BLaER1 treated with 17β-estradiol and CSF1 and Interleukin-3, amounts not matched to agents 10 nM and 100 nM (cell line): ENCODE measurements at regions not wholly inside any gene's neighbourhood (a gene's known extent, or its start where the extent isn't known, plus 50 kb on each side); places are given as distances from the start of the nearest gene placed in this dataset.
A peak's percentile ranks its signal among the peaks of the same experiment; 100 is the strongest.
"Not testable (repeated sequence)": the region's sequence is repeated elsewhere in the genome, so short reads cannot be mapped to it uniquely, and the experiment has no call there.

Experiments used
- H3K27ac ChIP-seq, 11 experiments: shearing (Covaris generic); formaldehyde crosslinking; 2 replicates each; pipeline ENCODE4 v1.8.1; 2022
- H3K27me3 ChIP-seq, 11 experiments: shearing (Covaris generic); formaldehyde crosslinking; 2 replicates each; pipeline ENCODE4 v1.8.1; 2022
- H3K36me3 ChIP-seq, 11 experiments: shearing (Covaris generic); formaldehyde crosslinking; 2 replicates each; pipeline ENCODE4 v1.8.1; 2022
- H3K4me1 ChIP-seq, 10 experiments: shearing (Covaris generic); formaldehyde crosslinking; 2 replicates each; pipeline ENCODE4 v1.8.1; 2022
- H3K4me2 ChIP-seq, 11 experiments: shearing (Covaris generic); formaldehyde crosslinking; 2 replicates each; pipeline ENCODE4 v1.8.1; 2022
- H3K4me3 ChIP-seq, 10 experiments: shearing (Covaris generic); formaldehyde crosslinking; 2 replicates each; pipeline ENCODE4 v1.8.1; 2022
- H3K9ac ChIP-seq, 11 experiments: shearing (Covaris generic); formaldehyde crosslinking; 2 replicates each; pipeline ENCODE4 v1.8.1; 2022
- H3K9me3 ChIP-seq, 11 experiments: shearing (Covaris generic); formaldehyde crosslinking; replicated peaks in 1 of 11; 2 replicates each; pipeline ENCODE4 v1.8.1; 2022
- H4K20me1 ChIP-seq, 11 experiments: shearing (Covaris generic); formaldehyde crosslinking; 2 replicates each; pipeline ENCODE4 v1.8.1; 2022
- Cebpa-rat ChIP-seq, 11 experiments: shearing (Covaris generic); IDR thresholded peaks; 2 replicates each; pipeline ENCODE4 v1.8.1; 2022

- Histone ChIP-seq H3K4me2 (no peak overlapping the region), H3K27me3 (no peaks in the 10 kb centered on the region), H4K20me1 (no peaks in the 10 kb centered on the region), H3K4me1 (peaks cover 6 to 12% (median 7%) of the 10 kb centered on the region in 10 experiments; a peak in 18 of 20 replicates), H3K36me3 (no peaks in the 10 kb centered on the region), H3K9ac (no peak overlapping the region), H3K9me3 (no peaks in the 10 kb centered on the region), H3K4me3 (no peak overlapping the region), H3K27ac (no peak overlapping the region)
- TF ChIP-seq Cebpa-rat (IDR thresholded peaks at IDR 0.05) = no peak
Measured at GRCh38 chr7:106740806-106741205, 79.8 kb upstream of the CCDC71L start.

GRCh38 chr7:106744563-106745091 lies 83.7 kb upstream of the CCDC71L start:
- TF ChIP-seq Cebpa-rat (IDR thresholded peaks at IDR 0.05) = no peak
- H3K9ac ChIP-seq = no peak overlapping the region
- no peak overlapping the region for H3K4me3 ChIP-seq
- no peaks in the 10 kb centered on the region for H3K36me3 ChIP-seq
- H4K20me1 ChIP-seq = no peaks in the 10 kb centered on the region
- no peaks in the 10 kb centered on the region for H3K9me3 ChIP-seq
- peaks cover 0 to 22% (median 8%) of the 10 kb centered on the region in 10 experiments; a peak in 12 of 20 replicates for H3K4me1 ChIP-seq
- peak overlapping the region in 5 of 11 experiments; percentile 1 to 29 (median 20); a peak in 4 of 22 replicates for H3K4me2 ChIP-seq
- H3K27me3 ChIP-seq = no peaks in the 10 kb centered on the region
- no peak overlapping the region for H3K27ac ChIP-seq

- not testable (repeated sequence) for H3K9ac ChIP-seq, H3K4me3 ChIP-seq
- peaks cover 0 to 22% (median 8%) of the 10 kb centered on the region in 10 experiments; a peak in 12 of 20 replicates for H3K4me1 ChIP-seq
Measured at GRCh38 chr7:106747301-106747700, 86.3 kb upstream of the CCDC71L start.

GRCh38 chr7:106747804-106748203 lies 86.8 kb upstream of the CCDC71L start:
- Histone ChIP-seq H3K27ac (no peak overlapping the region), H4K20me1 (no peaks in the 10 kb centered on the region), H3K9me3 (no peaks in the 10 kb centered on the region), H3K36me3 (no peaks in the 10 kb centered on the region), H3K4me1 (peaks cover 0 to 22% (median 8%) of the 10 kb centered on the region in 10 experiments; a peak in 12 of 20 replicates), H3K9ac (no peak overlapping the region), H3K27me3 (no peaks in the 10 kb centered on the region), H3K4me2 (peak overlapping the region in 5 of 11 experiments; percentile 1 to 56 (median 40); a peak in 7 of 22 replicates), H3K4me3 (no peak overlapping the region)
- no peak for TF ChIP-seq Cebpa-rat (IDR thresholded peaks at IDR 0.05)

More at GRCh38 chr7:106747301-106747700, 86.3 kb upstream of the CCDC71L start:
- not testable (repeated sequence) for H3K36me3 ChIP-seq, H4K20me1 ChIP-seq, H3K9me3 ChIP-seq, H3K27ac ChIP-seq, H3K27me3 ChIP-seq
- peak overlapping the region in 5 of 11 experiments; percentile 1 to 56 (median 40); a peak in 7 of 22 replicates for H3K4me2 ChIP-seq

- no peak overlapping the region for H3K4me2 ChIP-seq
- TF ChIP-seq Cebpa-rat (IDR thresholded peaks at IDR 0.05) = no peak
- no peaks in the 10 kb centered on the region for H3K27me3 ChIP-seq
- H3K27ac ChIP-seq = no peak overlapping the region
- H3K4me1 ChIP-seq = peaks cover 0 to 22% (median 8%) of the 10 kb centered on the region in 10 experiments; a peak in 12 of 20 replicates
- no peaks in the 10 kb centered on the region for H4K20me1 ChIP-seq
- no peaks in the 10 kb centered on the region for H3K36me3 ChIP-seq
- H3K9ac ChIP-seq = no peak overlapping the region
- H3K9me3 ChIP-seq = peaks cover 0 to 2% (median 0%) of the 10 kb centered on the region in 11 experiments; a peak in 4 of 22 replicates
- no peak overlapping the region for H3K4me3 ChIP-seq
Measured at GRCh38 chr7:106749165-106749564, 88.2 kb upstream of the CCDC71L start.

- Histone ChIP-seq H3K36me3 (no peaks in the 10 kb centered on the region), H3K9ac (no peak overlapping the region), H4K20me1 (no peaks in the 10 kb centered on the region), H3K27me3 (no peaks in the 10 kb centered on the region), H3K9me3 (peaks cover 0 to 17% (median 13%) of the 10 kb centered on the region in 11 experiments; a peak in 14 of 22 replicates), H3K4me2 (no peak overlapping the region), H3K4me3 (no peak overlapping the region), H3K27ac (no peak overlapping the region), H3K4me1 (peaks cover 0 to 22% (median 5%) of the 10 kb centered on the region in 10 experiments; a peak in 9 of 20 replicates)
- no peak for TF ChIP-seq Cebpa-rat (IDR thresholded peaks at IDR 0.05)
Measured at GRCh38 chr7:106750773-106751172, 89.8 kb upstream of the CCDC71L start.

- TF ChIP-seq Cebpa-rat (IDR thresholded peaks at IDR 0.05) = no peak
- H3K4me1 ChIP-seq = peaks cover 0 to 11% (median 5%) of the 10 kb centered on the region in 10 experiments; a peak in 13 of 20 replicates
- H3K9ac ChIP-seq = no peak overlapping the region
- no peaks in the 10 kb centered on the region for H3K27me3 ChIP-seq
- H3K27ac ChIP-seq = no peak overlapping the region
- H3K36me3 ChIP-seq = no peaks in the 10 kb centered on the region
- no peak overlapping the region for H3K4me3 ChIP-seq
- H4K20me1 ChIP-seq = no peaks in the 10 kb centered on the region
- peaks cover 0 to 23% (median 15%) of the 10 kb centered on the region in 11 experiments; a peak in 14 of 22 replicates for H3K9me3 ChIP-seq
- no peak overlapping the region for H3K4me2 ChIP-seq
Measured at GRCh38 chr7:106752367-106752766, 91.4 kb upstream of the CCDC71L start.

GRCh38 chr7:106755024-106755423 lies 94.1 kb upstream of the CCDC71L start:
- not testable (repeated sequence) for H3K4me2 ChIP-seq, H3K36me3 ChIP-seq, H3K27ac ChIP-seq, H4K20me1 ChIP-seq, H3K27me3 ChIP-seq, H3K9ac ChIP-seq, H3K4me3 ChIP-seq
- Histone ChIP-seq H3K4me1 (peaks cover 9 to 16% (median 13%) of the 10 kb centered on the region in 10 experiments; a peak in 19 of 20 replicates), H3K9me3 (peaks cover 0 to 23% (median 15%) of the 10 kb centered on the region in 11 experiments; a peak in 14 of 22 replicates)

- H3K4me2 ChIP-seq = no peak overlapping the region
- no peak overlapping the region for H3K9ac ChIP-seq
- H3K36me3 ChIP-seq = no peaks in the 10 kb centered on the region
- TF ChIP-seq Cebpa-rat (IDR thresholded peaks at IDR 0.05) = no peak
- H3K9me3 ChIP-seq = peaks cover 0 to 23% (median 15%) of the 10 kb centered on the region in 11 experiments; a peak in 14 of 22 replicates
- H3K4me3 ChIP-seq = no peak overlapping the region
- no peak overlapping the region for H3K27ac ChIP-seq
- no peaks in the 10 kb centered on the region for H4K20me1 ChIP-seq
- no peaks in the 10 kb centered on the region for H3K27me3 ChIP-seq
- peaks cover 9 to 16% (median 13%) of the 10 kb centered on the region in 10 experiments; a peak in 19 of 20 replicates for H3K4me1 ChIP-seq
Measured at GRCh38 chr7:106755641-106756040, 94.7 kb upstream of the CCDC71L start.

- peaks cover 0 to 23% (median 15%) of the 10 kb centered on the region in 11 experiments; a peak in 14 of 22 replicates for H3K9me3 ChIP-seq
- H3K4me2 ChIP-seq = no peak overlapping the region
- H3K27ac ChIP-seq = no peak overlapping the region
- H4K20me1 ChIP-seq = no peaks in the 10 kb centered on the region
- no peak overlapping the region for H3K9ac ChIP-seq
- no peaks in the 10 kb centered on the region for H3K27me3 ChIP-seq
- peaks cover 9 to 16% (median 13%) of the 10 kb centered on the region in 10 experiments; a peak in 19 of 20 replicates for H3K4me1 ChIP-seq
- H3K4me3 ChIP-seq = no peak overlapping the region
- H3K36me3 ChIP-seq = no peaks in the 10 kb centered on the region
- no peak for TF ChIP-seq Cebpa-rat (IDR thresholded peaks at IDR 0.05)
Measured at GRCh38 chr7:106756071-106756470, 95.1 kb upstream of the CCDC71L start.
